ENCODE measurements at regions not wholly inside any gene's neighbourhood (a gene's known extent, or its start where the extent isn't known, plus 50 kb on each side); places are given as distances from the start of the nearest gene placed in this dataset.

DNA sequence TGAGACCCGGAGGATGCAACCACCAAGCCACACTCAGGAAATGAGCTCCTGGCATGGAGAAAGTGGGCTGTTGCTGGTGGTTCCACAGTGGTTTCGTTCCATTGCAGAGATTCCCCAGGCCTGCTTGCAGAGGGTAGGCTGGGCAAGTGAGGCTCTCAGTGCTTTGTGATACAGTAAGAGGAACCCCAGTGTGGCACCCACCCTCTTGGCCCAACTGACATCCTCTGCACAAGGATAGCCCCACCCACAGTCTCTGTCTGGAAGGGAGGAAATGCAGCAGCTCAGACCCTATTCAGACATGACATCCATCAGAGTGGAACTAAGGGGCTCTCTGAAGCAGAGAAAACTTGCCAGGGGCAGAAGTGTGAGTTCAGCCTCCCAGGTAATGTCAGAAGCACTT, 69.6 kb upstream of the FSTL4 start:
- no peak for DNase-seq

GRCh38 chr5:133680830-133681565, 68.7 kb upstream of the FSTL4 start:
- no peak for DNase-seq

DNA sequence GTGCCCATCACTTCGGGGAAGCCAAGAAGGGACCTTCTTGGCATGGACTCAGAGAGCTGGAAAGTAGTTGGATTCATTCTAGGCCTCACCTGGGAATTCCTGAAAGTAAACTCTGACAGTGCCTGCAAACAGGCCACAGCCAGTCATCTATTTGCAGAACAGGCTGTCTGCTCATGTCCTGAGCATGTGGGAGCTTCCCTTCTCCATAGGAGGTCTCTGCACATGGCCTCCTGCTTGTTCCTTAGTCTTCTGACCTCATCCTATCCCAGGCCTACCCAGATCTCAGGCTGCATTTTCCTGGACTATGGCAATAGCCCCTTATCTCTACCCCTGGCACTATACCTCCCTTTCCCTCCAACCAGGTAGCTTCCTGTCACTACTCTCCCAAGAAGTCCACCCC, 67.2 kb upstream of the FSTL4 start:
- no peak for DNase-seq

GRCh38 chr5:133675376-133676154, 63.2 kb upstream of the FSTL4 start:
- DNase-seq: no peak

DNA sequence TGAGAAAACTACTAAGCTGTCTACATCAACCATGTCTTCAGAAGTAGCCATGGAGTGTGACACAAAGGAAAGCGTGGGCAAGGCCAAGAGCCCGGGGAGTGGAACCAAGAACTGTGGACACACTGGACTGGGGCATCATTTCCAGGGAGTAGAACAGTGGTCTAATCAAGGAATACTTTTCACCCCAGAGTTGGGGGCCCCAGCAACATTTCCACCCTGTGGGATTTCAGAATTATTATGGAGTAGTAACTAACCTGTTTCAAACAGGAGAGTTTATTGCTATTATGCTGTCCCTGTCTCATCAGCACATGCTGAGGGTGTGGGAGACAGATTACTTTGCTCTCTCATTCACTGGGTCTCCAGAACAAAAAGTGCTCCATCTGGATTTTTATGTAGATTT, 58.0 kb upstream of the FSTL4 start:
- no peak for DNase-seq

DNA sequence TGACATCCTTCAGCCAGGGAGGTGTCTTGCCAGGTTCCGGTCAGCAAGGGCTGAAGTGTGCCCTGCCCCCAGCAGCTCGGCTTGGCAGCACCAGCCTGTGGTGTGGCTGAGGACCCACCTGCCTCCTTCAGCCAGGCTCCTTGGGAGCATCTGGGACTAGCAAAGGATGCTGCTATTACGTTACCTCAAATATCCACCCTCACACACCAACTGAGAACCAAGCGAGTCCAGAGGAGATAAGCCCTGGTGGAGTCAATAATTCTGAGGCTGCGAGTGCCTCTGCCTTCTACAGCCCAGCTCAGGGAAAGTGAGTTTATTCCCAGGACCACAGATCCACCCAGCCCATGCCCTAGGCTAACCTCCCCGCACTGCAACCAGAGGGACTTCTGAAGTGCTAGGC, 57.1 kb upstream of the FSTL4 start:
- DNase-seq: no peak

- no peak for DNase-seq
Measured at GRCh38 chr5:133668458-133668857, 56.1 kb upstream of the FSTL4 start.

- no peak for DNase-seq
Measured at GRCh38 chr5:133667217-133667616, 54.9 kb upstream of the FSTL4 start.

DNA sequence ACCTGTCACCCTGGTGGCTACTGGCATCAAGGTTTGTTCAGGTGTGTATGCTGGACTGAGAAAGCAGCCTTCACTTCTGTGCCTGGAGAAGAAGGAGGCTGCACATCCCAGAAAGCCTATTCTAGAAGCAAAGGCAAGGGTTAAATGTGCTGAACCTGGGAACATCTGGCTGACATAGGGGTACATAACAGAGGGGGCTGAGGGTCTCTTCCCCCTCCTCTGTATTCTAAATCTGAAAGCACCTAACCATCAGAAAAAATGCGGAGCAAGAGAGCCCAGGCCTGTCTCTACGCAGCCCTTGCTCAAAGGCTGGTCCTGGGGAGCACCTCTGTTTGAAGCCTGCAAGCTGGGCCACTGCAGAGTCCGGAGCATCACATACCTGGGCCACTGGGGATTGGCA, 53.2 kb upstream of the FSTL4 start:
- no peak for DNase-seq

- DNase-seq: no peak
Measured at GRCh38 chr5:133664422-133664821, 52.1 kb upstream of the FSTL4 start.

GRCh38 chr5:133663397-133664054, 51.2 kb upstream of the FSTL4 start:
- no peak for DNase-seq

- no peak for DNase-seq
Measured at GRCh38 chr5:133662578-133662977, 50.2 kb upstream of the FSTL4 start.
